Testis (tissue), 2 donors: ENCODE measurements at regions not wholly inside any gene's neighbourhood (a gene's known extent, or its start where the extent isn't known, plus 50 kb on each side); places are given as distances from the start of the nearest gene placed in this dataset.
"Not testable (repeated sequence)": the region's sequence is repeated elsewhere in the genome, so short reads cannot be mapped to it uniquely, and the experiment has no call there.

Experiments used
- DNase-seq: peaks from one replicate; pipeline ENCODE4 v3.0.0-alpha.2; 2019
- H3K27ac ChIP-seq, 2 donors: fragments of 200-600 bp; sonication (generic); one replicate each; pipeline ENCODE4 v1.5.1; 2019
- H3K27me3 ChIP-seq: fragments of 200-600 bp; sonication (generic); one replicate; pipeline ENCODE4 v1.5.1; 2019
- H3K36me3 ChIP-seq: fragments of 200-600 bp; sonication (generic); one replicate; pipeline ENCODE4 v1.5.1; 2017; ENCODE audit warnings: low read depth; ENCODE audit errors: missing control alignments
- H3K4me1 ChIP-seq: fragments of 200-600 bp; sonication (generic); one replicate; pipeline ENCODE4 v1.5.1; 2019
- H3K4me3 ChIP-seq, 2 donors: fragments of 200-600 bp; sonication (generic); one replicate each; pipeline ENCODE4 v1.5.1; 2017 to 2019
- H3K9me3 ChIP-seq: fragments of 200-600 bp; sonication (generic); one replicate; pipeline ENCODE4 v1.5.1; 2017
- CTCF ChIP-seq, 3 experiments: fragments of 450-650 bp in 2 of 3; fragments of 200-600 bp in 1 of 3; sonication (generic) in 1 of 3; IDR thresholded peaks; one replicate each; pipeline ENCODE4 v1.5.1; 2016 to 2019; ENCODE audit warnings: antibody characterized with exemption in 3 of 3, mild to moderate bottlenecking in 2 of 3, moderate library complexity in 1 of 3
- POLR2A ChIP-seq: fragments of 450-650 bp; IDR thresholded peaks from one replicate; pipeline ENCODE4 v1.6.1; 2017; ENCODE audit warnings: antibody characterized with exemption, mild to moderate bottlenecking, moderate library complexity
- WGBS, 2 donors: methylation state at CpG; one replicate each; pipeline ENCODE4 v1.1.5; 2018; 5-methylcytosine and 5-hydroxymethylcytosine counted together
- intact Hi-C: fragments of 100-400 bp; cut with DNase I; formaldehyde crosslinking; loops from one replicate; pipeline ENCODE4 v1.15.1; 2023; ENCODE audit warnings: low total_unique reads

- WGBS, 2 donors, result 80 to 91% methylated on average over 1 to 4 of the region's 4 CpGs
- Histone ChIP-seq H3K4me3 (no peak overlapping the region), H3K4me1 (no peaks in the 10 kb centered on the region), H3K27ac (no peak overlapping the region), H3K36me3 (no peaks in the 10 kb centered on the region), H3K9me3 (no peaks in the 10 kb centered on the region), H3K27me3 (no peaks in the 10 kb centered on the region)
- TF ChIP-seq POLR2A, result no peak
- no peak for TF ChIP-seq CTCF (IDR thresholded peaks at IDR 0.05)
- intact Hi-C loops, result no loop called here
- no peak for DNase-seq
Observed at GRCh38 chr5:42870882-42871418, 59.3 kb upstream of the SELENOP start.

GRCh38 chr5:42868417-42868816, 56.7 kb upstream of the SELENOP start:
- H3K27me3 ChIP-seq, H3K9me3 ChIP-seq, DNase-seq, H3K27ac ChIP-seq, H3K36me3 ChIP-seq, H3K4me3 ChIP-seq, H3K4me1 ChIP-seq, intact Hi-C loops: not testable (repeated sequence)
- 94 to 96% methylated on average over 5 of the region's 5 CpGs for WGBS, 2 donors

GRCh38 chr5:42864749-42865148, 53.1 kb upstream of the SELENOP start:
- 93 to 94% methylated on average over 3 of the region's 3 CpGs for WGBS, 2 donors
- H3K4me1 ChIP-seq, DNase-seq, intact Hi-C loops, H3K36me3 ChIP-seq, H3K27me3 ChIP-seq, H3K27ac ChIP-seq, H3K4me3 ChIP-seq, H3K9me3 ChIP-seq: not testable (repeated sequence)
